Activated CD4-positive, alpha-beta T cell treated with anti-CD3 and anti-CD28 coated beads, Interleukin-2, Interleukin-6, amounts not matched to agents 100 ng/mL and 50 ng/mL, durations not matched to agents 16 hours and 8 hours (primary cell): ENCODE measurements at regions not wholly inside any gene's neighbourhood (a gene's known extent, or its start where the extent isn't known, plus 50 kb on each side); places are given as distances from the start of the nearest gene placed in this dataset.

Experiments used
- DNase-seq: peaks from one replicate; pipeline ENCODE4 v3.0.0-alpha.2; 2020

- no peak for DNase-seq
These were observed 280.1 kb downstream of the HAO1 start for GRCh38 chr20:7660165-7660564.

- no peak for DNase-seq
These were observed 274.9 kb downstream of the HAO1 start for GRCh38 chr20:7665376-7665775.

GRCh38 chr20:7667194-7667593, 273.1 kb downstream of the HAO1 start:
- DNase-seq = no peak

- no peak for DNase-seq
These were observed 267.7 kb downstream of the HAO1 start for GRCh38 chr20:7672571-7672970.

GRCh38 chr20:7673841-7674240, 266.4 kb downstream of the HAO1 start:
- no peak for DNase-seq

- no peak for DNase-seq
These were observed 257.3 kb downstream of the HAO1 start for GRCh38 chr20:7682916-7683315.

GRCh38 chr20:7687065-7687464, 253.2 kb downstream of the HAO1 start:
- no peak for DNase-seq

GRCh38 chr20:7689151-7689550, 251.1 kb downstream of the HAO1 start:
- DNase-seq = no peak

- DNase-seq = no peak
These were observed 248.5 kb downstream of the HAO1 start for GRCh38 chr20:7691647-7692269.

- DNase-seq = no peak
These were observed 247.8 kb downstream of the HAO1 start for GRCh38 chr20:7692478-7692877.

GRCh38 chr20:7693761-7694160, 246.5 kb downstream of the HAO1 start:
- no peak for DNase-seq

GRCh38 chr20:7695051-7695495, 245.2 kb downstream of the HAO1 start:
- DNase-seq = no peak

- no peak for DNase-seq
These were observed 244.6 kb downstream of the HAO1 start for GRCh38 chr20:7695635-7696034.

- DNase-seq = no peak
These were observed 243.9 kb downstream of the HAO1 start for GRCh38 chr20:7696311-7696710.

GRCh38 chr20:7702141-7702540, 238.1 kb downstream of the HAO1 start:
- no peak for DNase-seq

GRCh38 chr20:7703551-7703961, 236.7 kb downstream of the HAO1 start:
- DNase-seq = no peak

GRCh38 chr20:7703996-7704395, 236.3 kb downstream of the HAO1 start:
- DNase-seq = no peak

- DNase-seq = no peak
These were observed 232.1 kb downstream of the HAO1 start for GRCh38 chr20:7708112-7708511.

- no peak for DNase-seq
These were observed 231.5 kb downstream of the HAO1 start for GRCh38 chr20:7708782-7709181.

- DNase-seq = no peak
These were observed 229.8 kb downstream of the HAO1 start for GRCh38 chr20:7710440-7710839.

- DNase-seq = no peak
These were observed 227.6 kb downstream of the HAO1 start for GRCh38 chr20:7712661-7713060.

GRCh38 chr20:7714549-7714948, 225.7 kb downstream of the HAO1 start:
- no peak for DNase-seq

GRCh38 chr20:7716286-7716972, 223.8 kb downstream of the HAO1 start:
- DNase-seq = no peak

- no peak for DNase-seq
These were observed 217.7 kb downstream of the HAO1 start for GRCh38 chr20:7722564-7722963.

- no peak for DNase-seq
These were observed 217.0 kb downstream of the HAO1 start for GRCh38 chr20:7723284-7723683.
